A549 (cell line): ENCODE measurements at regions not wholly inside any gene's neighbourhood (a gene's known extent, or its start where the extent isn't known, plus 50 kb on each side); places are given as distances from the start of the nearest gene placed in this dataset.
"Not testable (repeated sequence)": the region's sequence is repeated elsewhere in the genome, so short reads cannot be mapped to it uniquely, and the experiment has no call there.

Experiments
- ATAC-seq, 2 experiments: fragments of 200-7000 bp in 1 of 2; fragments of >200 bp in 1 of 2; cut with Nextera tagmentation in 1 of 2; cut with Tn5 transposase in 1 of 2; 3 replicates each; pipeline versions ENCODE4 v1.8.0 to v1.9.1; 2018 to 2020; ENCODE audit warnings: mild to moderate bottlenecking in 1 of 2, moderate library complexity in 1 of 2
- CTCF ChIA-PET: fragments of 300-600 bp; sonication (Branson Sonifier 250); formaldehyde crosslinking; extraction: SDS; loops from one replicate; lab custom pipeline; 2021; ENCODE audit warnings: antibody characterized with exemption, inconsistent platforms; lab: Yijun Ruan, JAX
- POLR2A ChIA-PET: fragments of 350-600 bp; formaldehyde crosslinking; extraction: SDS; loops from one replicate; lab custom pipeline; 2021; ENCODE audit warnings: antibody characterized with exemption, inconsistent platforms; lab: Yijun Ruan, JAX
- DNase-seq, 2 experiments: peaks; one replicate each; pipeline versions ENCODE4 v3.0.0 to v3.0.0-alpha.2; 2011 to 2016; ENCODE audit warnings: low read depth in 1 of 2, low spot score in 1 of 2
- FAIRE-seq: peaks from 2 replicates; lab custom pipeline; 2011; peaks lifted over from hg19 to GRCh38; lab: Jason Lieb, UNC
- H3K27ac ChIP-seq, 2 experiments: fragments of >200 bp; sonication (Bioruptor Twin); formaldehyde crosslinking; 3 replicates each; pipeline ENCODE4 v1.5.1; 2016 to 2017
- H3K4me1 ChIP-seq: fragments of >200 bp; sonication (Bioruptor Twin); formaldehyde crosslinking; 3 replicates; pipeline ENCODE4 v1.6.1; 2016
- H3K4me2 ChIP-seq: fragments of >200 bp; sonication (Bioruptor Twin); formaldehyde crosslinking; 3 replicates; pipeline ENCODE4 v1.6.1; 2016
- H3K4me3 ChIP-seq: fragments of >200 bp; sonication (Bioruptor Twin); formaldehyde crosslinking; 3 replicates; pipeline ENCODE4 v1.5.1; 2016
- H3K9me3 ChIP-seq: fragments of >200 bp; sonication (Bioruptor Twin); formaldehyde crosslinking; 3 replicates; pipeline ENCODE4 v1.6.1; 2016
- CBX2 ChIP-seq: fragments of 200-600 bp; sonication (generic); IDR thresholded peaks from 2 replicates; pipeline ENCODE4 v1.6.1; 2016; ENCODE audit warnings: low read depth, mild to moderate bottlenecking, borderline replicate concordance
- CBX8 ChIP-seq: fragments of 200-600 bp; sonication (generic); IDR thresholded peaks from 2 replicates; pipeline ENCODE4 v1.6.1; 2016
- CHD2 ChIP-seq: fragments of 150-350 bp; IDR thresholded peaks from 2 replicates; pipeline ENCODE4 v1.6.1; 2014; ENCODE audit warnings: low read length; ENCODE audit not compliant: partially characterized antibody
- CHD4 ChIP-seq: fragments of 200-600 bp; sonication (generic); IDR thresholded peaks from 2 replicates; pipeline ENCODE4 v1.6.1; 2016; ENCODE audit warnings: antibody characterized with exemption, mild to moderate bottlenecking, borderline replicate concordance
- EHF ChIP-seq: fragments of 250-450 bp; sonication (Bioruptor Pico); IDR thresholded peaks from 2 replicates; pipeline ENCODE4 v1.5.0; 2020; ENCODE audit warnings: mild to moderate bottlenecking
- EHMT2 ChIP-seq: fragments of 200-600 bp; sonication (generic); IDR thresholded peaks from 2 replicates; pipeline ENCODE4 v1.6.1; 2016; ENCODE audit warnings: antibody characterized with exemption, low read depth, mild to moderate bottlenecking, moderate library complexity
- EP300 ChIP-seq, 2 experiments: fragments of >200 bp; sonication (Bioruptor Twin); formaldehyde crosslinking; IDR thresholded peaks; 2 replicates in 1 of 2; 3 replicates in 1 of 2; pipeline ENCODE4 v1.6.1; 2016 to 2017
- FOSB ChIP-seq: fragments of 250-450 bp; sonication (Bioruptor Pico); IDR thresholded peaks from 2 replicates; pipeline ENCODE4 v1.5.0; 2020; ENCODE audit warnings: mild to moderate bottlenecking, moderate library complexity
- HDAC2 ChIP-seq: fragments of 200-600 bp; sonication (generic); IDR thresholded peaks from 2 replicates; pipeline ENCODE4 v1.6.1; 2016
- HOXA7 ChIP-seq: fragments of 250-450 bp; sonication (Bioruptor Pico); IDR thresholded peaks from 2 replicates; pipeline ENCODE4 v1.5.0; 2020; ENCODE audit warnings: mild to moderate bottlenecking, moderate library complexity
- HOXB13 ChIP-seq: fragments of 250-450 bp; sonication (Bioruptor Pico); IDR thresholded peaks from 2 replicates; pipeline ENCODE4 v1.5.0; 2020; ENCODE audit warnings: low read depth, mild to moderate bottlenecking, moderate library complexity
- JUN ChIP-seq, 2 experiments: fragments of >200 bp; sonication (Bioruptor Twin); formaldehyde crosslinking; IDR thresholded peaks; 2 replicates in 1 of 2; 3 replicates in 1 of 2; pipeline ENCODE4 v1.6.1; 2016 to 2017
- JUNB ChIP-seq: fragments of >200 bp; sonication (Bioruptor Twin); formaldehyde crosslinking; IDR thresholded peaks from 2 replicates; pipeline ENCODE4 v1.6.1; 2016
- KDM1A ChIP-seq: fragments of 200-600 bp; sonication (generic); IDR thresholded peaks from 2 replicates; pipeline ENCODE4 v1.6.1; 2016; ENCODE audit warnings: low read depth, mild to moderate bottlenecking
- MAZ ChIP-seq: fragments of 150-350 bp; IDR thresholded peaks from 2 replicates; pipeline ENCODE4 v1.6.1; 2014; ENCODE audit warnings: antibody characterized with exemption, low read depth, low read length, borderline replicate concordance
- MYC ChIP-seq: IDR thresholded peaks from 2 replicates; pipeline ENCODE4 v1.6.1; 2012; ENCODE audit warnings: mild to moderate bottlenecking, inconsistent platforms, low read length, improper control_type of control experiment, borderline replicate concordance
- PHF8 ChIP-seq: fragments of 200-600 bp; sonication (generic); IDR thresholded peaks from 2 replicates; pipeline ENCODE4 v1.6.1; 2016; ENCODE audit warnings: low read depth, mild to moderate bottlenecking, antibody characterized with exemption, moderate library complexity, borderline replicate concordance
- RCOR1 ChIP-seq: fragments of 150-350 bp; IDR thresholded peaks from 2 replicates; pipeline ENCODE4 v1.6.1; 2014; ENCODE audit warnings: antibody characterized with exemption, low read length, low read depth
- RFX5 ChIP-seq: fragments of 450-650 bp; IDR thresholded peaks from 2 replicates; pipeline ENCODE4 v1.7.1; 2014; ENCODE audit warnings: antibody characterized with exemption, mild to moderate bottlenecking, moderate library complexity
- SMC3 ChIP-seq: fragments of >200 bp; sonication (Bioruptor Twin); formaldehyde crosslinking; IDR thresholded peaks from 3 replicates; pipeline ENCODE4 v1.6.1; 2018; ENCODE audit warnings: inconsistent platforms
- SREBF2 ChIP-seq: fragments of 450-650 bp; IDR thresholded peaks from 2 replicates; pipeline ENCODE4 v1.6.1; 2014; ENCODE audit warnings: mild to moderate bottlenecking, moderate library complexity
- TP53 ChIP-seq: fragments of 250-450 bp; sonication (Bioruptor Pico); IDR thresholded peaks from 2 replicates; pipeline ENCODE4 v1.5.0; 2021; ENCODE audit warnings: mild to moderate bottlenecking, moderate library complexity
- ZC3H11A ChIP-seq: fragments of 450-650 bp; IDR thresholded peaks from 2 replicates; pipeline ENCODE4 v1.6.1; 2014; ENCODE audit warnings: antibody characterized with exemption, mild to moderate bottlenecking
- ZNF302 ChIP-seq: fragments of 250-450 bp; sonication (Bioruptor Pico); IDR thresholded peaks from 2 replicates; pipeline ENCODE4 v1.9.0; 2021; ENCODE audit warnings: inconsistent platforms, mild to moderate bottlenecking, moderate library complexity
- WGBS: methylation state at CpG from one replicate; pipeline ENCODE4 v1.1.6; 2017; ENCODE audit errors: missing lambda C conversion rate; 5-methylcytosine and 5-hydroxymethylcytosine counted together
- TF ChIP-seq, protein P1 (sequence below): fragments of 250-450 bp; sonication (Bioruptor Pico); IDR thresholded peaks from 2 replicates; pipeline ENCODE4 v1.5.0; 2021; ENCODE audit warnings: mild to moderate bottlenecking, moderate library complexity, borderline replicate concordance
- TF ChIP-seq, protein P2 (sequence below): fragments of >200 bp; sonication (Bioruptor Twin); formaldehyde crosslinking; IDR thresholded peaks from 3 replicates; pipeline ENCODE4 v1.5.1; 2016
- TF ChIP-seq, protein P3 (sequence below): IDR thresholded peaks from 2 replicates; pipeline ENCODE4 v1.6.1; 2012
- TF ChIP-seq, protein P4 (sequence below): fragments of 250-450 bp; sonication (Bioruptor Pico); IDR thresholded peaks from 2 replicates; pipeline ENCODE4 v1.5.0; 2020; ENCODE audit warnings: low read depth, mild to moderate bottlenecking, moderate library complexity
- TF ChIP-seq, protein P5 (sequence below): IDR thresholded peaks from 2 replicates; pipeline ENCODE4 v1.6.1; 2012

DNA sequence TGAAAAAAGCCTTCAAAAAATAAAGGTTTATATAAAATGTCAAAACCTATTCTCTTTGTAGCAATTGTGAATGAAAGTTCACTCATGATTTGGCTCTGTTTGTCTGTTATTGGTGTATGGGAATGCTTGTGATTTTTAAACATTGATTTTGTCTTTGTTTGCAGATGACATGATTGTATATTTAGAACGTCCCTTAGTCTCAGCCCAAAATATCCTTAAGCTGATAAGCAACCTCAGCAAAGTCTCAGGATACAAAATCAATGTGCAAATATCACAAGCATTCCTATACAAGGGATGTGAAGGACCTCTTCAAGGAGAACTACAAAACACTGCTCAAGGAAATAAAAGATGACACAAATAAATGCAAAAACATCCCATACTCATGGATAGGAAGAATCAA, 236.4 kb downstream of the PAPSS1 start:
- DNase-seq, FAIRE-seq, POLR2A ChIA-PET, H3K9me3 ChIP-seq, H3K4me3 ChIP-seq, CTCF ChIA-PET, H3K4me1 ChIP-seq, H3K4me2 ChIP-seq, ATAC-seq, H3K27ac ChIP-seq: not testable (repeated sequence)
- WGBS, result 11% methylated on average over 1 of the region's 1 CpG

DNA sequence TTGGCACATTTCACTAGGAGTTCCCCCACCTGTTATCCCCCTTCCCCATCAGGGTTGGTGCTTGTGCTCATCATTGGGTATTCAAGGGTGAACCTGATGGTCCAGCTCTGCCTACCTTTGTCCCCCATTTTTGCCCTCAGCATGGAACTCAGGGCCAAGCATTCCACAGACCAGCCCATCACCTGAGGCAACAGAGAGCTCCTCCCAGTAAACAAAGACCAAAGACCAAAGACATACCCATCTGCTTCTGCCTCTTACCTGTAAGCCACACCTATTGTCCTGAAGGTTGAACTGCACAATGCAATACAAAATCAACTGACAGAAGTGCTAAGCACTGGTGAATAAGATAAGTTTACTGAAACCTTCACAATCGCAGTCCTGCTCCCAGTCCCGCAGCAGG, 237.5 kb downstream of the PAPSS1 start:
- DNase-seq, result no peak
- no peak for FAIRE-seq
- no peaks in the 10 kb centered on the region for H3K4me1 ChIP-seq
- TF ChIP-seq JUN (IDR thresholded peaks at IDR 0.05) (no peak), CHD2 (no peak), SMC3 (no peak), CBX2 (no peak), FOSB (CRISPR knock-in tag) (no peak), MYC (no peak), CHD4 (no peak), EP300 (IDR thresholded peaks at IDR 0.05) (no peak), RCOR1 (no peak), KDM1A (no peak), CBX8 (no peak), JUNB (no peak), HOXB13 (CRISPR knock-in tag) (no peak), MAZ (no peak), EHF (no peak)
- TF ChIP-seq, protein P1, sequence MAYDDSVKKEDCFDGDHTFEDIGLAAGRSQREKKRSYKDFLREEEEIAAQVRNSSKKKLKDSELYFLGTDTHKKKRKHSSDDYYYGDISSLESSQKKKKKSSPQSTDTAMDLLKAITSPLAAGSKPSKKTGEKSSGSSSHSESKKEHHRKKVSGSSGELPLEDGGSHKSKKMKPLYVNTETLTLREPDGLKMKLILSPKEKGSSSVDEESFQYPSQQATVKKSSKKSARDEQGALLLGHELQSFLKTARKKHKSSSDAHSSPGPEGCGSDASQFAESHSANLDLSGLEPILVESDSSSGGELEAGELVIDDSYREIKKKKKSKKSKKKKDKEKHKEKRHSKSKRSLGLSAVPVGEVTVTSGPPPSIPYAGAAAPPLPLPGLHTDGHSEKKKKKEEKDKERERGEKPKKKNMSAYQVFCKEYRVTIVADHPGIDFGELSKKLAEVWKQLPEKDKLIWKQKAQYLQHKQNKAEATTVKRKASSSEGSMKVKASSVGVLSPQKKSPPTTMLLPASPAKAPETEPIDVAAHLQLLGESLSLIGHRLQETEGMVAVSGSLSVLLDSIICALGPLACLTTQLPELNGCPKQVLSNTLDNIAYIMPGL (CRISPR knock-in tag), result no peak
- TF ChIP-seq, protein P2, sequence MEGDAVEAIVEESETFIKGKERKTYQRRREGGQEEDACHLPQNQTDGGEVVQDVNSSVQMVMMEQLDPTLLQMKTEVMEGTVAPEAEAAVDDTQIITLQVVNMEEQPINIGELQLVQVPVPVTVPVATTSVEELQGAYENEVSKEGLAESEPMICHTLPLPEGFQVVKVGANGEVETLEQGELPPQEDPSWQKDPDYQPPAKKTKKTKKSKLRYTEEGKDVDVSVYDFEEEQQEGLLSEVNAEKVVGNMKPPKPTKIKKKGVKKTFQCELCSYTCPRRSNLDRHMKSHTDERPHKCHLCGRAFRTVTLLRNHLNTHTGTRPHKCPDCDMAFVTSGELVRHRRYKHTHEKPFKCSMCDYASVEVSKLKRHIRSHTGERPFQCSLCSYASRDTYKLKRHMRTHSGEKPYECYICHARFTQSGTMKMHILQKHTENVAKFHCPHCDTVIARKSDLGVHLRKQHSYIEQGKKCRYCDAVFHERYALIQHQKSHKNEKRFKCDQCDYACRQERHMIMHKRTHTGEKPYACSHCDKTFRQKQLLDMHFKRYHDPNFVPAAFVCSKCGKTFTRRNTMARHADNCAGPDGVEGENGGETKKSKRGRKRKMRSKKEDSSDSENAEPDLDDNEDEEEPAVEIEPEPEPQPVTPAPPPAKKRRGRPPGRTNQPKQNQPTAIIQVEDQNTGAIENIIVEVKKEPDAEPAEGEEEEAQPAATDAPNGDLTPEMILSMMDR, result no peak
- TF ChIP-seq, protein P3, sequence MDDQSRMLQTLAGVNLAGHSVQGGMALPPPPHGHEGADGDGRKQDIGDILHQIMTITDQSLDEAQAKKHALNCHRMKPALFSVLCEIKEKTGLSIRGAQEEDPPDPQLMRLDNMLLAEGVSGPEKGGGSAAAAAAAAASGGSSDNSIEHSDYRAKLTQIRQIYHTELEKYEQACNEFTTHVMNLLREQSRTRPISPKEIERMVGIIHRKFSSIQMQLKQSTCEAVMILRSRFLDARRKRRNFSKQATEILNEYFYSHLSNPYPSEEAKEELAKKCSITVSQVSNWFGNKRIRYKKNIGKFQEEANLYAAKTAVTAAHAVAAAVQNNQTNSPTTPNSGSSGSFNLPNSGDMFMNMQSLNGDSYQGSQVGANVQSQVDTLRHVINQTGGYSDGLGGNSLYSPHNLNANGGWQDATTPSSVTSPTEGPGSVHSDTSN, result no peak
- H3K4me3 ChIP-seq, result no peak overlapping the region
- no peaks in the 10 kb centered on the region for H3K9me3 ChIP-seq
- POLR2A ChIA-PET, result no interaction called here
- H3K27ac ChIP-seq, result no peak overlapping the region
- WGBS, result 0% methylated on average over 2 of the region's 2 CpGs
- no peak for ATAC-seq
- no peak overlapping the region for H3K4me2 ChIP-seq
- CTCF ChIA-PET, result no interaction called here

DNA sequence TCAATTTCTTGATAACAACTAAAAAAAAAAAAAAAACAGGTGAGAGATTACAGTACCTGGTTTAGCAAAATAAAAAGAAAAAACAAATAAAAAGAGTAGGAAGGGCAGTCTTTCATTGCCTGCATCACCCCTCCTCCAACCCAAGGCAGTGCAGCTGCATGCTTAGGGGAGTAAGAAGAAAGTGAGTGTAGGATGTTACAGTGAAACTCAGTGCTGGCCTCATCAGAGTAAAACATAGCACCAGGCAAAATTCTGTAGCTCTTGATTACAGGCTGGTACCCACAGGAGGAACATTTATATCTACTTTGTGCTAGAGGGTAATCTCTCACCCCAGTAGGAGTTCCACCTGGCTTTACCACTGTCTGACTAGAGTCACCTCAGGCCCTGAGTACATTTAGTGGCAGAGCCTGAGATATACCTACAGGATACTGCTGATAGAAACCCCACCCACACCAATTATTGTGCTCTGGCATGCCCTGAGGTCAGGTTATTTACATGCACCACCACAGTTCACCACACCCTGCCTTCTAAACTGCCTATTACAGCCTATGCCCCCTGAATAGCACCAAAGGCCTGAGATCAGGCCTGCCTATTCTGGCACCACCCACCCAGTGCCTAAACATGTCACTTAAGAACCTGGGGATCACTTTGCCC, 241.6 kb downstream of the PAPSS1 start:
- no peak overlapping the region for H3K4me3 ChIP-seq
- TF ChIP-seq ZNF302 (CRISPR knock-in tag) (no peak), ZC3H11A (no peak), CBX8 (no peak), TP53 (no peak), HOXA7 (CRISPR knock-in tag) (no peak), SREBF2 (no peak), RFX5 (no peak), CHD4 (no peak), CHD2 (no peak), PHF8 (no peak), EHMT2 (no peak), HDAC2 (no peak)
- TF ChIP-seq, protein P4, sequence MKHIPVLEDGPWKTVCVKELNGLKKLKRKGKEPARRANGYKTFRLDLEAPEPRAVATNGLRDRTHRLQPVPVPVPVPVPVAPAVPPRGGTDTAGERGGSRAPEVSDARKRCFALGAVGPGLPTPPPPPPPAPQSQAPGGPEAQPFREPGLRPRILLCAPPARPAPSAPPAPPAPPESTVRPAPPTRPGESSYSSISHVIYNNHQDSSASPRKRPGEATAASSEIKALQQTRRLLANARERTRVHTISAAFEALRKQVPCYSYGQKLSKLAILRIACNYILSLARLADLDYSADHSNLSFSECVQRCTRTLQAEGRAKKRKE, result no peak
- TF ChIP-seq, protein P5, sequence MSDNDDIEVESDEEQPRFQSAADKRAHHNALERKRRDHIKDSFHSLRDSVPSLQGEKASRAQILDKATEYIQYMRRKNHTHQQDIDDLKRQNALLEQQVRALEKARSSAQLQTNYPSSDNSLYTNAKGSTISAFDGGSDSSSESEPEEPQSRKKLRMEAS, result no peak
- ChIA-PET POLR2A (interaction anchor here (0.6 kb wide), 1 partner anchor 87 kb away, joined by 4 read pairs; no protein-coding TSS in a partner anchor), CTCF (no interaction called here)
- H3K4me2 ChIP-seq, result no peak overlapping the region
- H3K4me1 ChIP-seq, result no peaks in the 10 kb centered on the region
- no peak overlapping the region for H3K27ac ChIP-seq
- no peak for DNase-seq
- no peak for ATAC-seq
- FAIRE-seq, result no peak
- H3K9me3 ChIP-seq, result no peaks in the 10 kb centered on the region
